Mesothelial cell of epicardium (in vitro differentiated cells): ENCODE measurements at regions not wholly inside any gene's neighbourhood (a gene's known extent, or its start where the extent isn't known, plus 50 kb on each side); places are given as distances from the start of the nearest gene placed in this dataset.

Experiments
- DNase-seq, 2 experiments: peaks; one replicate each; pipeline ENCODE4 v3.0.0; 2021; ENCODE audit warnings: low spot score in 2 of 2; ENCODE audit not compliant: unreplicated experiment in 2 of 2
- H3K27ac Mint-ChIP-seq: 2 replicates; pipeline ENCODE4 v1.8.0; 2021; ENCODE audit warnings: mixed read lengths
- H3K27me3 Mint-ChIP-seq: 2 replicates; pipeline ENCODE4 v1.8.0; 2021; ENCODE audit warnings: low read depth, mixed read lengths
- H3K36me3 Mint-ChIP-seq: 2 replicates; pipeline ENCODE4 v1.8.0; 2021; ENCODE audit warnings: mixed read lengths
- H3K4me1 Mint-ChIP-seq: 2 replicates; pipeline ENCODE4 v1.8.0; 2021; ENCODE audit warnings: mixed read lengths
- H3K4me3 Mint-ChIP-seq: 2 replicates; pipeline ENCODE4 v1.8.0; 2021; ENCODE audit warnings: mild to moderate bottlenecking, moderate library complexity, mixed read lengths
- H3K9me3 Mint-ChIP-seq: 2 replicates; pipeline ENCODE4 v1.8.0; 2021; ENCODE audit warnings: mixed read lengths
- TF ChIP-seq, protein P1 (sequence below): fragments of 200-600 bp; sonication (generic); IDR thresholded peaks from one replicate; pipeline ENCODE4 v1.5.0; 2021; ENCODE audit warnings: antibody characterized with exemption; ENCODE audit not compliant: unreplicated experiment

DNA sequence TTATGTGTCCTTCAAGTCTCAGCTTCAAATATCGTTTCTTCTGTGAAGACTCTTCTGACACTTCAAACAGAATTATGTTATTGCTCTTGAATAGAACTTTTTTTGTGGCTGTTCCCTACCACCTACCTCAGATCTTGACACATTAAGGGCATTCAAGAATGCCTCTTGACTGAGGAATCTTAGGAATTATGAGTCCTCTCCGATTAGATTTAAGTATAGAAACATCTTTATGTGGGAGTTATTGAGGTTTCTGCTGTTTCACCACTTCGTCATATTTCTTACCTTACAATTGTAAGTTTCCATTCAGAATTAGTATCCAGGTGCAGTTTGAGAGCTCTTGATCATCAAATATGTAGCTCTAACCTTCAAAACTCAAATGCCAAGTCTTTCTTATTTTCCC, 324.2 kb upstream of the NUDT12 start:
- Mint-ChIP-seq H3K36me3 (no peaks in the 10 kb centered on the region), H3K9me3 (peaks cover 4% of the 10 kb centered on the region), H3K4me3 (no peak overlapping the region), H3K27ac (no peak overlapping the region), H3K27me3 (no peaks in the 10 kb centered on the region), H3K4me1 (peaks cover 3% of the 10 kb centered on the region)
- TF ChIP-seq, protein P1, sequence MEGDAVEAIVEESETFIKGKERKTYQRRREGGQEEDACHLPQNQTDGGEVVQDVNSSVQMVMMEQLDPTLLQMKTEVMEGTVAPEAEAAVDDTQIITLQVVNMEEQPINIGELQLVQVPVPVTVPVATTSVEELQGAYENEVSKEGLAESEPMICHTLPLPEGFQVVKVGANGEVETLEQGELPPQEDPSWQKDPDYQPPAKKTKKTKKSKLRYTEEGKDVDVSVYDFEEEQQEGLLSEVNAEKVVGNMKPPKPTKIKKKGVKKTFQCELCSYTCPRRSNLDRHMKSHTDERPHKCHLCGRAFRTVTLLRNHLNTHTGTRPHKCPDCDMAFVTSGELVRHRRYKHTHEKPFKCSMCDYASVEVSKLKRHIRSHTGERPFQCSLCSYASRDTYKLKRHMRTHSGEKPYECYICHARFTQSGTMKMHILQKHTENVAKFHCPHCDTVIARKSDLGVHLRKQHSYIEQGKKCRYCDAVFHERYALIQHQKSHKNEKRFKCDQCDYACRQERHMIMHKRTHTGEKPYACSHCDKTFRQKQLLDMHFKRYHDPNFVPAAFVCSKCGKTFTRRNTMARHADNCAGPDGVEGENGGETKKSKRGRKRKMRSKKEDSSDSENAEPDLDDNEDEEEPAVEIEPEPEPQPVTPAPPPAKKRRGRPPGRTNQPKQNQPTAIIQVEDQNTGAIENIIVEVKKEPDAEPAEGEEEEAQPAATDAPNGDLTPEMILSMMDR, result no peak
- no peak for DNase-seq

GRCh38 chr5:103883143-103883542, 320.6 kb upstream of the NUDT12 start:
- peaks cover 4% of the 10 kb centered on the region for H3K9me3 Mint-ChIP-seq
- no peak overlapping the region for H3K27ac Mint-ChIP-seq
- H3K4me1 Mint-ChIP-seq, result peaks cover 3% of the 10 kb centered on the region
- H3K36me3 Mint-ChIP-seq, result no peaks in the 10 kb centered on the region
- no peak for DNase-seq
- TF ChIP-seq, protein P1, result no peak
- no peaks in the 10 kb centered on the region for H3K27me3 Mint-ChIP-seq
- no peak overlapping the region for H3K4me3 Mint-ChIP-seq

DNA sequence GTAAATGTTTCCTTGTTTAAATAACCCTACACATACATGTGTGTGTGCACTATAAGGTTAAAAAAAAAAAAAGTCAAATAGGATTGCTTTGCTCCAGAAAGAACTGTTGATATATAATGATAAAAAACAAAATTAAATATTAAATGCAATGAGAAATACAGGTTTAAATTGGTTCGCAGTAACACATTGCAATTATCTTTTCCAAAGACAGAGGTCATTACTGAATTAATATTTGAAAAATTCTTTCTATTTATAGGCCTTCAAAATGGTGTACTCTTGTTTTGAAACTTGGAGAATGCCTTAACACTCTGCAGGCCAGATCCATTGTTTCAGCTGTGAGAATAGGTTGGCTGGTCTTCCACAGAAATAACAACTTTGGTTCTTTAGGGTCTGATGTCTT, 319.0 kb upstream of the NUDT12 start:
- no peak for DNase-seq
- Mint-ChIP-seq H3K36me3 (no peaks in the 10 kb centered on the region), H3K4me3 (no peak overlapping the region), H3K4me1 (no peaks in the 10 kb centered on the region), H3K27me3 (no peaks in the 10 kb centered on the region), H3K9me3 (peaks cover under 1% of the 10 kb centered on the region), H3K27ac (no peak overlapping the region)
- TF ChIP-seq, protein P1, result no peak

- no peak for DNase-seq
- peaks cover 19% of the 10 kb centered on the region for H3K4me1 Mint-ChIP-seq
- no peak overlapping the region for H3K4me3 Mint-ChIP-seq
- TF ChIP-seq, protein P1, result no peak
- no peak overlapping the region for H3K27ac Mint-ChIP-seq
- H3K9me3 Mint-ChIP-seq, result no peaks in the 10 kb centered on the region
- H3K36me3 Mint-ChIP-seq, result no peaks in the 10 kb centered on the region
- no peaks in the 10 kb centered on the region for H3K27me3 Mint-ChIP-seq
Measured at GRCh38 chr5:103867857-103868598, 305.4 kb upstream of the NUDT12 start.

GRCh38 chr5:103866169-103866568, 303.6 kb upstream of the NUDT12 start:
- Mint-ChIP-seq H3K36me3 (no peaks in the 10 kb centered on the region), H3K9me3 (no peaks in the 10 kb centered on the region)
- TF ChIP-seq, protein P1, result no peak

GRCh38 chr5:103862398-103862797, 299.8 kb upstream of the NUDT12 start:
- no peak for DNase-seq
- no peaks in the 10 kb centered on the region for H3K9me3 Mint-ChIP-seq

More at GRCh38 chr5:103866169-103866568, 303.6 kb upstream of the NUDT12 start:
- Mint-ChIP-seq H3K27ac (no peak overlapping the region), H3K27me3 (no peaks in the 10 kb centered on the region), H3K4me1 (peaks cover 19% of the 10 kb centered on the region), H3K4me3 (no peak overlapping the region)
- no peak for DNase-seq

More at GRCh38 chr5:103862398-103862797, 299.8 kb upstream of the NUDT12 start:
- Mint-ChIP-seq H3K27ac (no peak overlapping the region), H3K4me3 (no peak overlapping the region), H3K36me3 (no peaks in the 10 kb centered on the region), H3K4me1 (no peaks in the 10 kb centered on the region), H3K27me3 (no peaks in the 10 kb centered on the region)
- TF ChIP-seq, protein P1, result no peak
